ENCODE measurements at regions not wholly inside any gene's neighbourhood (a gene's known extent, or its start where the extent isn't known, plus 50 kb on each side); places are given as distances from the start of the nearest gene placed in this dataset.

GRCh38 chr16:25311039-25311438 is 53.4 kb upstream of the ZKSCAN2 start:
- DNase-seq (ENCODE audit: low spot score): no peak
